ENCODE measurements at regions not wholly inside any gene's neighbourhood (a gene's known extent, or its start where the extent isn't known, plus 50 kb on each side); places are given as distances from the start of the nearest gene placed in this dataset.

DNA sequence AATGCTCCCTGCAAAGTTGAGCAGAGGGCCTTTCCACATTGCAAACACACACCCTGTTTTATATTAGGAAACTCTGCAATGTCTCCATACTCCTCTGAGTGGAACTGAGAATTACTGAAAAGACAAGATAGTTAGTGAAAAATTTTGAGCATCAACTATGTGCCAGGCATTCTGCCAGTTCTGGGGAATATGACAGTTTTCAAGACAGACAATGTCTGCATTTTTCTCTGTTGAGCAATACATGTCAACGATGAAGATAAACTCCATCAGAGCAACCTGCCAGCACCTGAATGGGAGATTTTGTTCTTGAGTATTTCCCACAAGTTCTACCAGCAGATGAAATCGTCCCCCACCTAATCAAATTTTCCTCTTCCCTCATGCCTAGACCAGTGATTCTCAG lies 203.4 kb upstream of the BMPER start:
- DNase-seq: no peak

GRCh38 chr7:33702514-33703054 lies 202.8 kb upstream of the BMPER start:
- DNase-seq: no peak

GRCh38 chr7:33705333-33705833 lies 200.0 kb upstream of the BMPER start:
- DNase-seq: no peak

- DNase-seq: no peak
Observed at GRCh38 chr7:33706186-33706585, 199.2 kb upstream of the BMPER start.

GRCh38 chr7:33706771-33707200 lies 198.6 kb upstream of the BMPER start:
- DNase-seq: no peak

DNA sequence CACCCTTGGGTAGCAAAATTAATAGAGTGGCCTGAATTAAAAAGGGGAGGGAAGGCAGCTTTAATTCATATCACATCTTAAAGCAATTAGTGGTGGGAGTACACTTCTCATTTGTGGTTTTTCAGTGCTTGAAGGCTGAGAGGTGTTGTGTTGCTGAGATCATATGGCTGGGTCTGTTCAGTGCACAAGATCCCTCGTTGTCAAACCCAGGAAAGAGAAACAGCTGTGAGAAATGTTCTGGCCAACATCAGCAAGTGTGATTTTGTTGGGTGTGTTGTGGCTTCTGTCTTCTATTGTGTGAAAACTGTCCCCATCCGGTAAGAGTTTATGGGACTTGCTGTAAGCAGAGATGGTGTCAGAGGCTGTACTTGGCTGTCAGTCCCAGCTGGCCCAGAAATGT lies 197.9 kb upstream of the BMPER start:
- DNase-seq: no peak

GRCh38 chr7:33710608-33711007 lies 194.7 kb upstream of the BMPER start:
- DNase-seq: no peak

DNA sequence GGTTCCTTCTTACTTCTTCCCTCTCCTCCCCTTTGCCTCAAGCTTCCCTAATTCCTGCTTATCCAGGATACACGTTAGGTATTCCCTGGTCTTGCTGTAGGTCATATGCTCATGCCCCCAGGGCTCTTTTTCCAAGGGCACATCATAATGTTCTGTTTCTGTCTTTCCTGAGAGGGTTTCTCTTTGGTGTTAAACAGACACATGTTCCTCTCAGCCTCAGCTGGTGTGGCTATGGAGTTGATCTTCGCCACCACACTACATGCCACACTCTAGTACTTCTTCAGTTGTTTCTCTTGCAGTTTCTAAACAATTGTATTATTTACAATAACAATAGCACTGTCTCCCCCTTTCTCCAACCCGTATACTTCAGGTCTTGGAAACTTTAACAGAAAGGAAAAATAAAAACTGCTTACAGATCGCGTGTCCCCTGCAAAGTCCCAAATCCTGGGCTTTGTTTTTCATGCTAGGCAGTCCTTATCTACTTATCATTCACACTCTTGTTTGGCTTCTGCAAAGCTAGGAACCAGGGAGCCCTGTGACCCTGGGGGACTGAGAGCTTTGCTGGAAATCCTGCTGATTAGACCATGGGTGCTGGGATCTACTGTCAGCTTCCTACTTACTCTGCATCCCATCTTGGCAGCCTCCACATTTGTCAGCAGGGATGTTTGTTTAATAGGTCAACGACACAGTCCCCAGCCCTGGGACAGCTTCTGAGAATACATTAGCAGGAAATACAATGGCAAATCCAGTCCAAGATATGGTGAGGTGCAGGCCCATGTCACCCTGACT lies 193.9 kb upstream of the BMPER start:
- DNase-seq: no peak

DNA sequence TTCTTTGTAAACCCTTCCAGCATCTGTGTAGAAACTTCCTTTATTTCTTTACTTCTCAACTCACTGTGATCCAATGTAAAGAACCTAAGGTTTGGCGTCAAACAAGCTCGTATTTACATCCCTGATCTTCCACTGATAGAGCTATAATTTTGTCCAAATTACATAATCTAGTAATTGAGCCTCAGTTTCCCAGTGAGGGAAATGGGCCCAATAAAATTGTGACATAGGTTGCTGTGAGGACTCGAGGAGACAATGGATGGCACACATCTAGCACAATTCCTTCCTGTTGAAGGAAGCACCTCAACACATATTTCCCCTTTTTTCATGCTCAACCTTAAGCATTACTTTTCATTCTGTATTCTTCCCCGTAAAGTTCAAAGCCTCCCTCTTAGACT lies 193.3 kb upstream of the BMPER start:
- DNase-seq: no peak

- DNase-seq: no peak
Observed at GRCh38 chr7:33714208-33714607, 191.1 kb upstream of the BMPER start.

- DNase-seq: no peak
Observed at GRCh38 chr7:33716581-33717477, 188.5 kb upstream of the BMPER start.

DNA sequence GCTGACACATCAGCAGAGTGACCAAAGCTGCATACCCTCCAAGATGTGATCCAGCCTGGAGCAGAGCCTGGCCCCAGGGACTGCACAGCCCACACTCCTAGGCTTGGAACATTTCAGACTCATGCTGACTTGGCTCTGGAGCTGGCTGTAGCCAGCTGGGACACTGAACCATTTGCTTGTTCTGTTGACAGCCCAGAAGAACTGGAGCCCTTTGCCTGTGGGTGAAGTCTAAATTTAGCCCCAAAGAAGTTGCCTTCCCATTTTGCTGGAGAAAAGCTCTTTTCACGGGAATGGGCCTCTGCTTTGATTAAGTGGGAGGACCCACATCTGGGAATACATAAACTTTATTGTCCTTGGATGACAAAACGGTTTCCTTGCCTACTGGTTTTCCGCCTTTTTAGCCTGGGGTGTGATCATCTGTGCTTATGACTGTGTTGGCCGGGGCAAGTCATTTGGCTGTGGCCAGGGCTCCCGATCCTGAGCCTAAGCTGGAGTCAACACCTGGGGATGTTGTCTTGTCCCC lies 186.2 kb upstream of the BMPER start:
- no peak for DNase-seq

DNA sequence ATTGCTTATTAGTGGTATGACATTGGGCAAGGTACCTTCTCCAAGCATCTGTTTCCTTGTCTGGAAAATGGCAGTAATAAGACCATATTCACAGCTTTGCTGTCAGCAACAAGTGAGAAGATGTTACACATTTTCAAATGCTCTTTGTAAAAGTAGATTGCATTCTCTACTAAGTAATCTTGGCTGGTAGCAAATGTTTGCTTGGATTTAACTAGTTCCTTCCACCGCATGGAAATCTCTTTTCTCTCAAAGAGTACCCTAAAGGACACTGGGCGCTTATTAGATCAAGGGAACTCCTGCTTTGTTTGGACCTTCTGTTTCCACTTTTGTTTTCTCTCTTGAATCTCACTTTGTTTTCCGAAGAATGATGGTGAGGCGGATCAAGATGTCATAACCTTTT lies 185.2 kb upstream of the BMPER start:
- DNase-seq: no peak

GRCh38 chr7:33720870-33721269 lies 184.5 kb upstream of the BMPER start:
- no peak for DNase-seq

DNA sequence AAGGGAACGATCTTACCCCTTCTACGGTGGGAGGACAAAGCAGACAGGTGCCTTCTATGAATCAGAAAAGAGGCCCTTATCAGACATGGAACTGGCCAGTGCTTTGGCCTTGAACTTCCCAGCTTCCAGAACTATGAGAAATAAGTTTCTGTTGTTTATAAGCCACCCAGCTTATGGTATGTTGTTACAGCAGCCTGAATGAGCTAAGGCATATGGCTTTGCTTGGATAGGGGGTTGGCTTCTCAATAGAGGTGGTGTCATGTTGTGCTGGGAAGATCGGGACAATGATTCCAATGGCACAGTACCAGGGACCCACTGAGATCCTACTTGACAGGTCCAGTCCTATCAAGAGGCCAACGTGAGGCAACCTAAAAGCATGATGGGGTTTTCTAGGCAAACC lies 183.4 kb upstream of the BMPER start:
- DNase-seq: no peak

GRCh38 chr7:33722383-33723101 lies 182.8 kb upstream of the BMPER start:
- no peak for DNase-seq

DNA sequence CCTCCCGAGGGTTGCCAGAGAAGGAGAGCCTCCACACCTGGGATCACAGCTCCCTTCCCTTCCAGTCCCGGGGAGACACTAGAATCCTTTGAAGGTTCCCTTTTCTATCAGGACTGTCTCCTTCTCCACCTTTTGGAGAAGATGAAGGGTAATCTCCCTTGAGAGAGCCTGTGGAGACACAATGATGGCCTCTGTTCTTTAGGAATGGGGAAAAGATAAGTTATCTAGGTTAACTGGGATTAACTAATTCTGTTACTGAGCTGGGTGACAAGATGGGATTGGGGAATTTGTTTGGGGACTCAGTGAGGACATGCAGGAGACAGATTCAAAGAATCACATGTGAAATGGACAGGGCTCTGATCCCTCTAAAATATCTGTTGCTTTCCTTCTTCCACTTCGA lies 181.1 kb upstream of the BMPER start:
- DNase-seq: no peak

DNA sequence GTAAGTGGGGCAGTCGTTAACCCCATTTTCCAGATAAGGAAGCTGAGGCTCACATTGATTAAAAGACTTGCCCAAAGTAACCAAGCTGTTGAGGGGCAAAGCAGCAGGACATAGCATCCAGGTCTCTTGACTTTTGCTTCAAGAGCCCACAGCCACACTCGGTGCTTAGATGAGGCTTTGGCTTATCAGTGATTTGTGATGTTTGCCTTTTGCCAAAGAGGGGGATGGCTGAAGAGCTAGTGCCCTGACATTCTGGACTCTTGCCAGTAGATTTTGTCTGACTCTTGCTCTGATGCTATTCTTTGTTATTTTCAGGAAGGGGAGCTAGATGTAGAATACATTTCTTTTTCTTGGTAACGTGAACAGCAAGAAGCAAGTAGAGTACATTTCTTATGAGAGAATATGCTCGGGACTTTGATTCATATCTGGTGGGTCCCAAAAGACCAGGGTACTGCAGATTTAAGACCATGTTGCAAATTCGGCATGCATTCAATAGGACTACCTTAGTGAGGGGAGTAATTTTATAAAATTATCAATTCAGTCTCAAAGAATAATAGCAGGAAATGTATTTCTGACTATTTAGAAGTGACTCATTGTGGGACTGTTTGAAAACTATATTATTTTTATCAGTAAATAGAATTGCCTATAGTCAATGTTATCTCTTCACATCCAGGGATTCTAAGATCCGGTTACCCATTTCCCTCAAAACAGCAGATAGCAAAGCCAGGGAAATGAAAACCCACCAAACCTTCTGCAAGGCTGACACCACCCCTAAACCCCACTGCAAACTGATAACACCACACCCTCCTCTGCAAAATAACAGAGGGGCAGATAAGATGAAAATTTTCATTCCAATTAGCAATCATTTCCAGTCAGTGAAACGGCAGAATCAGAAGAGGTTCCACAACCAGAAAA lies 180.0 kb upstream of the BMPER start:
- DNase-seq: no peak

GRCh38 chr7:33726582-33726981 lies 178.8 kb upstream of the BMPER start:
- no peak for DNase-seq

GRCh38 chr7:33727315-33727714 lies 178.0 kb upstream of the BMPER start:
- DNase-seq: no peak

DNA sequence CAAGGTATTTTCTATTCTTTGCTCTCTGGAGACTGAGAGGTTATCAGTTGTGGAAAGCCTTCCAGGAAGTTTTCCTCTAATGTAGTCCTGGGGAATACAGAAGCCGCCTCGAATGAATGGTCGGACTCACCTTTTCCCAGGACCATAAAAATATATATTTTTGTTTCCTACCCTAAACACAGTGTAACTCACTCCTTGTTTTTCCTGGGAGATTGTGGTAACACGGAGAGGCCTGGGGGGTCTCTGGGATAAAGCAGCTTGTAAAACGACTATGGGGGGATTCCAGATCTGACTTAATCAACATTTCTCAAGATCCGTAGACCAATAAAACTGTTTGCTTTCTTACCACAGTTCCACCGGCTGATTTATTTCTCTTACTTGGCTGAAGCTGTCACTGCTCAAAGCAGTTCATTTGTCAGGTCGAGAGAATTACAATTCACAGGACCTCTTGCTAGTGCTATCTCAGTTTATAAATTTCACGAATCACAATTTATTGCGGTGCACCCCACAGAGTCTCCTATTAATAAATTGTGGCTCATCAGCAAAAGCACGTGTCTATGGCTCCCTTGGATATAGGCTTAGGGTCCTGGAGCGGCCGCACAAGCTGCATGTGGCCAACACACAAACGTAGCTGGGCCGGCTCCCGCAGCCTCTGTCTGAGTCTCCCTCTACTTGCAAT lies 176.3 kb upstream of the BMPER start:
- DNase-seq: no peak

All from MV-4-11 (cell line).